GM18526 (cell line): ENCODE measurements at regions not wholly inside any gene's neighbourhood (a gene's known extent, or its start where the extent isn't known, plus 50 kb on each side); places are given as distances from the start of the nearest gene placed in this dataset.

Experiments used
- POLR2A ChIP-seq: IDR thresholded peaks from 3 replicates; pipeline ENCODE4 v1.6.1; 2011; ENCODE audit not compliant: insufficient read length; ENCODE audit errors: extremely low read depth

- no peak for TF ChIP-seq POLR2A
Measured at GRCh38 chr16:86240716-86241363, 269.5 kb upstream of the FOXF1 start.

GRCh38 chr16:86241681-86242080 lies 268.6 kb upstream of the FOXF1 start:
- TF ChIP-seq POLR2A = no peak

GRCh38 chr16:86242244-86243122 lies 267.8 kb upstream of the FOXF1 start:
- no peak for TF ChIP-seq POLR2A

- TF ChIP-seq POLR2A = no peak
Measured at GRCh38 chr16:86243123-86243473, 267.2 kb upstream of the FOXF1 start.

GRCh38 chr16:86243571-86244154 lies 266.7 kb upstream of the FOXF1 start:
- TF ChIP-seq POLR2A = no peak

- TF ChIP-seq POLR2A = no peak
Measured at GRCh38 chr16:86244158-86244557, 266.2 kb upstream of the FOXF1 start.

- no peak for TF ChIP-seq POLR2A
Measured at GRCh38 chr16:86244936-86245335, 265.4 kb upstream of the FOXF1 start.

- no peak for TF ChIP-seq POLR2A
Measured at GRCh38 chr16:86245351-86245750, 265.0 kb upstream of the FOXF1 start.

GRCh38 chr16:86245895-86246294 lies 264.4 kb upstream of the FOXF1 start:
- TF ChIP-seq POLR2A = no peak

- TF ChIP-seq POLR2A = no peak
Measured at GRCh38 chr16:86248310-86248905, 261.9 kb upstream of the FOXF1 start.

- no peak for TF ChIP-seq POLR2A
Measured at GRCh38 chr16:86249631-86250030, 260.7 kb upstream of the FOXF1 start.

GRCh38 chr16:86251682-86252081 lies 258.6 kb upstream of the FOXF1 start:
- no peak for TF ChIP-seq POLR2A

GRCh38 chr16:86252596-86252995 lies 257.7 kb upstream of the FOXF1 start:
- TF ChIP-seq POLR2A = no peak

- no peak for TF ChIP-seq POLR2A
Measured at GRCh38 chr16:86255966-86256365, 254.4 kb upstream of the FOXF1 start.

GRCh38 chr16:86256995-86257394 lies 253.3 kb upstream of the FOXF1 start:
- no peak for TF ChIP-seq POLR2A

GRCh38 chr16:86257546-86257945 lies 252.8 kb upstream of the FOXF1 start:
- TF ChIP-seq POLR2A = no peak

- TF ChIP-seq POLR2A = no peak
Measured at GRCh38 chr16:86258713-86259112, 251.6 kb upstream of the FOXF1 start.

GRCh38 chr16:86259499-86259898 lies 250.8 kb upstream of the FOXF1 start:
- no peak for TF ChIP-seq POLR2A
